ENCODE measurements at regions not wholly inside any gene's neighbourhood (a gene's known extent, or its start where the extent isn't known, plus 50 kb on each side); places are given as distances from the start of the nearest gene placed in this dataset.

- Histone ChIP-seq H3K4me3 (no peak overlapping the region), H3K27ac (no peak overlapping the region), H3K36me3 (no peaks in the 10 kb centered on the region), H3K27me3 (no peaks in the 10 kb centered on the region), H3K4me1 (no peaks in the 10 kb centered on the region), H3K9me3 (no peaks in the 10 kb centered on the region)
- TF ChIP-seq, protein P1, sequence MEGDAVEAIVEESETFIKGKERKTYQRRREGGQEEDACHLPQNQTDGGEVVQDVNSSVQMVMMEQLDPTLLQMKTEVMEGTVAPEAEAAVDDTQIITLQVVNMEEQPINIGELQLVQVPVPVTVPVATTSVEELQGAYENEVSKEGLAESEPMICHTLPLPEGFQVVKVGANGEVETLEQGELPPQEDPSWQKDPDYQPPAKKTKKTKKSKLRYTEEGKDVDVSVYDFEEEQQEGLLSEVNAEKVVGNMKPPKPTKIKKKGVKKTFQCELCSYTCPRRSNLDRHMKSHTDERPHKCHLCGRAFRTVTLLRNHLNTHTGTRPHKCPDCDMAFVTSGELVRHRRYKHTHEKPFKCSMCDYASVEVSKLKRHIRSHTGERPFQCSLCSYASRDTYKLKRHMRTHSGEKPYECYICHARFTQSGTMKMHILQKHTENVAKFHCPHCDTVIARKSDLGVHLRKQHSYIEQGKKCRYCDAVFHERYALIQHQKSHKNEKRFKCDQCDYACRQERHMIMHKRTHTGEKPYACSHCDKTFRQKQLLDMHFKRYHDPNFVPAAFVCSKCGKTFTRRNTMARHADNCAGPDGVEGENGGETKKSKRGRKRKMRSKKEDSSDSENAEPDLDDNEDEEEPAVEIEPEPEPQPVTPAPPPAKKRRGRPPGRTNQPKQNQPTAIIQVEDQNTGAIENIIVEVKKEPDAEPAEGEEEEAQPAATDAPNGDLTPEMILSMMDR (IDR thresholded peaks at IDR 0.05): no peak
- DNase-seq (ENCODE audit: low spot score): no peak
Observed at GRCh38 chr10:123306290-123306689, 152.1 kb downstream of the BUB3 start.

DNA sequence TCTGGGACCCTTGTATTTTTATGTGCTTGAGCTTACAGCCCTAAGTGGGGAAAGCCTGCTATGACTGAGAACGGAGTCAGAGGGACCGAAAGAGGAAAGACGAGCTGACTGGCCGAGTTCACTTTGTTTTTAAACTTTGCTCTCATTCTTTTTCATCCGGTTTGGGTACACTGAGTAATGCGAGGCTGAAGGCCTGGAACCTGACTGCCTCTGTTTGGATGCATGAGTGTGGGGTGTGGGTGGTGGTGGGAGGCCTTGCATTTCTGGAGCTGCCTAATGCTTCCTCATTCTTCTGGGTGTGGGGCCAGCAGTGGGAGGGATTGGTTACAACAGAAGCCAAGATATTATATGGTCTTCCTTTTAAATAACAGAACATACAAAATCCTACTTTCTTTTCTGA is 155.5 kb downstream of the BUB3 start:
- TF ChIP-seq, protein P1 (IDR thresholded peaks at IDR 0.05): no peak
- Histone ChIP-seq H3K27me3 (no peaks in the 10 kb centered on the region), H3K4me3 (no peak overlapping the region), H3K4me1 (no peaks in the 10 kb centered on the region), H3K9me3 (no peaks in the 10 kb centered on the region), H3K27ac (no peak overlapping the region), H3K36me3 (no peaks in the 10 kb centered on the region)
- no peak for DNase-seq (ENCODE audit: low spot score)

DNA sequence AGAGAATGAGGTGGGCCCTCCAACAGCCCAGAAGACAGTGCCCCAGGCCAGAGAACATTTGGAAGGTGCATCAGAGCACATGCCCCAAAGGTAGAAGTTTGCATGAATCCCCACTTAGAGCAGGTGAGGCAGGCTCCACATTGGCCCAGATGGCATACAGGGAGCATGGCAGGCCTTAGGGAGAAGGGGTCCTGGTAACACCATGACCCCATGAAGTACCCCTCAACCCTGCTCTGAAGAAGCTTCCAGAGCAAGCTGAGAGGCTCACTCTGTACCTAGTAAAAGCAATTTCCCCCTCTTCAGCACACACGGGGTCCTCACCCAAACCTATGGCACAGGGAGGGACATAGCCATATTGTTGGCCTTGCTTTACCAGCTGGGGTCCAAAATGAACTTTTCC is 162.6 kb downstream of the BUB3 start:
- H3K4me1 ChIP-seq: no peaks in the 10 kb centered on the region
- no peaks in the 10 kb centered on the region for H3K27me3 ChIP-seq
- no peak for DNase-seq (ENCODE audit: low spot score)
- no peak overlapping the region for H3K4me3 ChIP-seq
- TF ChIP-seq, protein P1 (IDR thresholded peaks at IDR 0.05): no peak
- H3K9me3 ChIP-seq: no peaks in the 10 kb centered on the region
- H3K36me3 ChIP-seq: no peaks in the 10 kb centered on the region
- no peak overlapping the region for H3K27ac ChIP-seq

DNA sequence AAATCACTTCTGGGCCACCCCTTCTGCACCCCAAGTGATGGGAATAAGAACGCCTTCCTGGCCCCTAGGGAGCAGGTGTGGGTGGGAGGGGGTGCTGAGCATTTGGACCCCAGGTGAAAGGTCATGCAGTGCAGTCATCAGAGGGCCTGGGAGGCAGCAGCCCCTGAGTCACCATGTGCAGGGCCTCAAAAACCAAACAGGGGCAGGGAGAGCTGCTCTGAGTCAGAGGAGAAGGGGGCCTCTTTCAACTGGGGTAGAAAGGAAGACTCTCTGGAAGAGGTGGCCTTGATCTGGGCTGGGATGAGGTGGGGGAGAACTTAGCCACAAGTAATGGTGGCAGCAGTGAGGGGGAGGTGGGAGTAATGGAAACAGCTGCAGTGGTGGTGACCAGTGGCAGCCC is 164.3 kb downstream of the BUB3 start:
- H3K27ac ChIP-seq: no peak overlapping the region
- no peaks in the 10 kb centered on the region for H3K27me3 ChIP-seq
- H3K4me3 ChIP-seq: no peak overlapping the region
- H3K36me3 ChIP-seq: no peaks in the 10 kb centered on the region
- no peak for DNase-seq (ENCODE audit: low spot score)
- TF ChIP-seq, protein P1 (IDR thresholded peaks at IDR 0.05): no peak
- H3K9me3 ChIP-seq: no peaks in the 10 kb centered on the region
- H3K4me1 ChIP-seq: no peaks in the 10 kb centered on the region

DNA sequence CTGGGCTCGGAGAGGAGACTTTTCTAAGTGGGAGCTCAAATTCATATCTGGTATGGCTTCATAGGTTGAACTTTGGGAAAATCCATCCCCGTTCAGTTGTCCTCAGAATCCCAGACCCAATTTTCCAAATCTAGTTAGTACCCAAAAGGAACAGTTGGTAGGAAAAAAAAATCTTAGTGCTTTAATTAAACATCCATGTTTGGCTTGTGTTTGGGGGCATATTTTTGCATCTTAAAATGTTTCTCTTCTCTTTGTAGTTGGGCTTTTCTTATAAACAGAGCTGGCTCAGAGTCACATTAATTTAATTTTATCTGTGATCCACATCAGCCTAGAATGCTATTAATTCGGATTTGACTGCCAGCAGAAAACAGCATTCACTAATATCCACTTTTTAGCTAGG is 165.9 kb downstream of the BUB3 start:
- TF ChIP-seq, protein P1 (IDR thresholded peaks at IDR 0.05): no peak
- Histone ChIP-seq H3K27ac (no peak overlapping the region), H3K9me3 (no peaks in the 10 kb centered on the region), H3K27me3 (no peaks in the 10 kb centered on the region), H3K4me1 (no peaks in the 10 kb centered on the region), H3K36me3 (no peaks in the 10 kb centered on the region), H3K4me3 (no peak overlapping the region)
- no peak for DNase-seq (ENCODE audit: low spot score)

DNA sequence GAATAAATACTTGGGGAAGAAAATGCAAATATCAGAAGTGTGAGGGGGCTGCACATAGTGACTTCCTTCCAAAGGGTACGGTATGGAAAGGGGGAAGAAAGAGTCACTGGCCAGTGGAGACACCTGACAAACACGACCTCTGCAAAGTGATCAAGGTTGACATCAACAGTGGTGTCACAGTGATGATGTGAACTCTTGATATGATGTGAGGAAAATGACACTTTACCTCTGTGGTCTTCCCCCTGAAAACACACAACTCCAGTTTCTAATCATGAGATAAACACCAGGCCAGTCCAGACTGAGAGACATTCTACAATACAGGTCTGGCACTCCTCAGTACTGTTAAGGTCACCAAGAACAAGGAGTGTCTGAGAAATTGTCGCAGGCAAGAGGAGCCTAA is 169.7 kb downstream of the BUB3 start:
- Histone ChIP-seq H3K36me3 (no peaks in the 10 kb centered on the region), H3K9me3 (no peaks in the 10 kb centered on the region), H3K4me3 (no peak overlapping the region), H3K27ac (no peak overlapping the region), H3K27me3 (no peaks in the 10 kb centered on the region), H3K4me1 (no peaks in the 10 kb centered on the region)
- DNase-seq (ENCODE audit: low spot score): no peak
- TF ChIP-seq, protein P1 (IDR thresholded peaks at IDR 0.05): no peak

Data from right atrium auricular region (tissue), 2 donors.